HG02981 (cell line): ENCODE measurements at regions not wholly inside any gene's neighbourhood (a gene's known extent, or its start where the extent isn't known, plus 50 kb on each side); places are given as distances from the start of the nearest gene placed in this dataset.
"Not testable (repeated sequence)": the region's sequence is repeated elsewhere in the genome, so short reads cannot be mapped to it uniquely, and the experiment has no call there.

Experiments
- ATAC-seq: cut with Tn5 transposase; IDR thresholded peaks from one replicate; pipeline ENCODE4 v1.9.1; 2021; ENCODE audit warnings: mild to moderate bottlenecking, moderate library complexity; ENCODE audit not compliant: unreplicated experiment

GRCh38 chr11:33974804-33975203 lies 76.7 kb upstream of the CAPRIN1 start:
- ATAC-seq: no peak

GRCh38 chr11:33971530-33971929 lies 79.7 kb upstream of the LMO2 start:
- not testable (repeated sequence) for ATAC-seq

- ATAC-seq: no peak
These were observed 79.1 kb upstream of the LMO2 start for GRCh38 chr11:33970984-33971466.

GRCh38 chr11:33967451-33967850 lies 75.6 kb upstream of the LMO2 start:
- no peak for ATAC-seq

- ATAC-seq: no peak
These were observed 73.2 kb upstream of the LMO2 start for GRCh38 chr11:33965032-33965431.

- no peak for ATAC-seq
These were observed 68.1 kb upstream of the LMO2 start for GRCh38 chr11:33959855-33960400.

- no peak for ATAC-seq
These were observed 65.5 kb upstream of the LMO2 start for GRCh38 chr11:33957304-33957917.

GRCh38 chr11:33956611-33957010 lies 64.7 kb upstream of the LMO2 start:
- ATAC-seq: no peak

GRCh38 chr11:33953289-33953688 lies 61.4 kb upstream of the LMO2 start:
- ATAC-seq: no peak

- no peak for ATAC-seq
These were observed 60.9 kb upstream of the LMO2 start for GRCh38 chr11:33952805-33953204.

GRCh38 chr11:33949252-33949913 lies 57.5 kb upstream of the LMO2 start:
- ATAC-seq: no peak

GRCh38 chr11:33948494-33948893 lies 56.6 kb upstream of the LMO2 start:
- ATAC-seq: no peak

- ATAC-seq: not testable (repeated sequence)
These were observed 56.0 kb upstream of the LMO2 start for GRCh38 chr11:33947918-33948317.

- ATAC-seq: no peak
These were observed 55.1 kb upstream of the LMO2 start for GRCh38 chr11:33946930-33947329.

- ATAC-seq: no peak
These were observed 53.8 kb upstream of the LMO2 start for GRCh38 chr11:33945481-33946268.

GRCh38 chr11:33944693-33945424 lies 53.0 kb upstream of the LMO2 start:
- no peak for ATAC-seq

GRCh38 chr11:33944345-33944692 lies 52.4 kb upstream of the LMO2 start:
- no peak for ATAC-seq

GRCh38 chr11:33942954-33943353 lies 51.1 kb upstream of the LMO2 start:
- ATAC-seq: no peak

- ATAC-seq: no peak
These were observed 49.8 kb upstream of the LMO2 start for GRCh38 chr11:33941637-33942160.
